DND-41 (cell line): ENCODE measurements at regions not wholly inside any gene's neighbourhood (a gene's known extent, or its start where the extent isn't known, plus 50 kb on each side); places are given as distances from the start of the nearest gene placed in this dataset.

ENCODE experiments used
- EZH2 ChIP-seq: IDR thresholded peaks from 3 replicates; pipeline ENCODE4 v1.6.1; 2012; ENCODE audit warnings: borderline replicate concordance, low read depth, mild to moderate bottlenecking, moderate library complexity, low read length, inconsistent platforms; ENCODE audit not compliant: severe bottlenecking
- TF ChIP-seq, protein P1 (sequence below): IDR thresholded peaks from 2 replicates; pipeline ENCODE4 v1.5.1; 2012; ENCODE audit warnings: borderline replicate concordance, low read length, moderate library complexity, mild to moderate bottlenecking; ENCODE audit not compliant: poor library complexity, severe bottlenecking; ENCODE audit errors: extremely low read depth

DNA sequence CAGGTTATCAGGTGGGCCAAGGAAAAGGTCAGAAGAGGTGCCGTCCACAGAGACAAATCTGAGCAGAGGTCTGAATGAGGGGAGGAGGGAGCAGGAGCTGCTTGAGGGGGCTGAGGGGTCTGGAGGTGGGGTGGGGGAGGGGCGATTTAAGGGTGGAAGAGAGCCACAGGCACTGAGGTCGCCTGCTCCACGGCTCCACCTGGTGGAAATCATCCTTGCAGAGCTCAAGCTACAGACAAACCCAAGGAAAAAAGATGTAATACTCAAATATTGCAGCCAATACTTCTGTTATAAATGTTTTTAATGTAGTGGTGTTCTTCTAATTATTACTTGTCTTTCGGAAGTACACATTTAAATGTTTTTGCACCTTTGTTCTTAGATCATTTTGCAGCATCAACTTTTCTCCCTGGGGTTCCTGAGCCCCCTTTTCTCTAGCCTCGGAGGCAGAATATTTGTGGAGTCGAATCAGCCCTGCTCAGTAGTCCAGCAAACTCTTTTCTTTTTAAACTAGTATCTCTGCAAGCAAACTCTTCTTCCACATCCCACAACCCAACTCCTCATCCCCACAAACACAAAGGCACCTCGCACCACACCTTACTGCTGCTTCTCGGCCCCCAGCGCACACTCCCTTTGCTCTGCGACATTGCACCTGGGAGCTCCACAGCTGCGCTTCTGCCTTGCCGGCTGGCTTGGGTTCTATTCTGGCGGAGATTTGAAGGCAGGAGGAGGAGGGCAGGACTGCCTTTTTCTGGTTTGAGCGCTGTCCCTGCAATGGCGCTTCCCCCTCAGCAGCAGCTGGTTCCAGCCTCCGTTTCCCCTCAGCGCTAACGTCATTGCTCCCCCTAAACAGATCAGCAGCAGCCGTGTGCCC lies 51.0 kb upstream of the TFAP2A start:
- TF ChIP-seq, protein P1, sequence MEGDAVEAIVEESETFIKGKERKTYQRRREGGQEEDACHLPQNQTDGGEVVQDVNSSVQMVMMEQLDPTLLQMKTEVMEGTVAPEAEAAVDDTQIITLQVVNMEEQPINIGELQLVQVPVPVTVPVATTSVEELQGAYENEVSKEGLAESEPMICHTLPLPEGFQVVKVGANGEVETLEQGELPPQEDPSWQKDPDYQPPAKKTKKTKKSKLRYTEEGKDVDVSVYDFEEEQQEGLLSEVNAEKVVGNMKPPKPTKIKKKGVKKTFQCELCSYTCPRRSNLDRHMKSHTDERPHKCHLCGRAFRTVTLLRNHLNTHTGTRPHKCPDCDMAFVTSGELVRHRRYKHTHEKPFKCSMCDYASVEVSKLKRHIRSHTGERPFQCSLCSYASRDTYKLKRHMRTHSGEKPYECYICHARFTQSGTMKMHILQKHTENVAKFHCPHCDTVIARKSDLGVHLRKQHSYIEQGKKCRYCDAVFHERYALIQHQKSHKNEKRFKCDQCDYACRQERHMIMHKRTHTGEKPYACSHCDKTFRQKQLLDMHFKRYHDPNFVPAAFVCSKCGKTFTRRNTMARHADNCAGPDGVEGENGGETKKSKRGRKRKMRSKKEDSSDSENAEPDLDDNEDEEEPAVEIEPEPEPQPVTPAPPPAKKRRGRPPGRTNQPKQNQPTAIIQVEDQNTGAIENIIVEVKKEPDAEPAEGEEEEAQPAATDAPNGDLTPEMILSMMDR: peak; percentile 67
- TF ChIP-seq EZH2: no peak
